GM23338 (cell line): ENCODE measurements at regions not wholly inside any gene's neighbourhood (a gene's known extent, or its start where the extent isn't known, plus 50 kb on each side); places are given as distances from the start of the nearest gene placed in this dataset.

ENCODE experiments used
- CREB1 ChIP-seq: fragments of 250-450 bp; sonication (Bioruptor Pico); IDR thresholded peaks from 2 replicates; pipeline ENCODE4 v1.5.0; 2020; ENCODE audit warnings: low read depth, mild to moderate bottlenecking, moderate library complexity
- EZH2 ChIP-seq: fragments of 200-600 bp; sonication (generic); IDR thresholded peaks from one replicate; pipeline ENCODE4 v1.8.0; 2017; ENCODE audit warnings: antibody characterized with exemption, mild to moderate bottlenecking, low read depth; ENCODE audit not compliant: unreplicated experiment
- EZH2phosphoT487 ChIP-seq: fragments of 200-600 bp; sonication (generic); IDR thresholded peaks from one replicate; pipeline ENCODE4 v1.8.1; 2018; ENCODE audit warnings: antibody characterized with exemption; ENCODE audit not compliant: unreplicated experiment
- JUNB ChIP-seq: IDR thresholded peaks from one replicate; pipeline ENCODE4 v1.6.1; 2016; ENCODE audit warnings: antibody characterized with exemption; ENCODE audit not compliant: unreplicated experiment
- NANOG ChIP-seq: IDR thresholded peaks from 2 replicates; pipeline ENCODE4 v1.6.1; 2016; ENCODE audit warnings: antibody characterized with exemption, borderline replicate concordance
- POLR2AphosphoS5 ChIP-seq: IDR thresholded peaks from 2 replicates; pipeline ENCODE4 v1.6.1; 2016; ENCODE audit warnings: antibody characterized with exemption, low read depth
- REST ChIP-seq: IDR thresholded peaks from one replicate; pipeline ENCODE4 v1.6.1; 2018; ENCODE audit warnings: antibody characterized with exemption; ENCODE audit not compliant: unreplicated experiment
- STAT1 ChIP-seq: IDR thresholded peaks from one replicate; pipeline ENCODE4 v1.6.1; 2016; ENCODE audit warnings: antibody characterized with exemption; ENCODE audit not compliant: unreplicated experiment
- ZNF114 ChIP-seq: fragments of 250-450 bp; sonication (Bioruptor Pico); IDR thresholded peaks from 2 replicates; pipeline ENCODE4 v1.5.0; 2020; ENCODE audit warnings: mild to moderate bottlenecking, moderate library complexity
- ZNF331 ChIP-seq: fragments of 250-450 bp; sonication (Bioruptor Pico); IDR thresholded peaks from 2 replicates; pipeline ENCODE4 v1.5.0; 2020; ENCODE audit warnings: low read depth, mild to moderate bottlenecking, moderate library complexity
- ZNF462 ChIP-seq: fragments of 250-450 bp; sonication (Bioruptor Pico); IDR thresholded peaks from 2 replicates; pipeline ENCODE4 v1.5.0; 2020; ENCODE audit warnings: mild to moderate bottlenecking, moderate library complexity
- TF ChIP-seq, protein P1 (sequence below), 2 experiments: fragments of 200-600 bp in 1 of 2; sonication (generic) in 1 of 2; conservative IDR thresholded peaks; 2 replicates each; pipeline versions ENCODE4 v1.5.1 to v1.6.1; 2016 to 2017; ENCODE audit warnings: antibody characterized with exemption in 2 of 2, low read depth in 2 of 2, mild to moderate bottlenecking in 2 of 2, moderate library complexity in 1 of 2
- TF ChIP-seq, protein P2 (sequence below): IDR thresholded peaks from 2 replicates; pipeline ENCODE4 v1.6.1; 2016; ENCODE audit warnings: antibody characterized with exemption

DNA sequence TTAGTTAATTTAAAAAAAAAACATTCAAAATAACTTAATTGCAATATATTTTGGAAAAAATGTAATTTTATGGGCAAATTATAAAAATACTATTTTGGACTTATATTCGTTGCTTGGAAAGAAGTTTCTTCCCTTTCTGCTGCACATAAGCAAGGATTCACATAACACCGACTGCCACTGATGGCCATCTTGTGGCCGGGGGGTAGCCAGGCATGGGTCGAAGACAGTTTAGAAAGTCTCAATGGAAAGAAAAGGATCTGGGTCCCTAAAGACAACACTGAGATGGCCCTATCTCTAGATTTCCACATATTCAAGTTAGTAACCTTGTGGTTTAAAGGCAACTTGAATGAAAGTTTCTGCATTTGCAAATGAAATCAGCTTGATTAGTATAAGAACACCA lies 318.6 kb downstream of the AKAIN1 start:
- TF ChIP-seq REST (no peak), POLR2AphosphoS5 (no peak), EZH2phosphoT487 (no peak), EZH2 (no peak), JUNB (no peak), ZNF114 (no peak), NANOG (no peak), CREB1 (CRISPR knock-in tag) (no peak), ZNF331 (CRISPR knock-in tag) (no peak), STAT1 (no peak), ZNF462 (CRISPR knock-in tag) (no peak)
- TF ChIP-seq, protein P1, sequence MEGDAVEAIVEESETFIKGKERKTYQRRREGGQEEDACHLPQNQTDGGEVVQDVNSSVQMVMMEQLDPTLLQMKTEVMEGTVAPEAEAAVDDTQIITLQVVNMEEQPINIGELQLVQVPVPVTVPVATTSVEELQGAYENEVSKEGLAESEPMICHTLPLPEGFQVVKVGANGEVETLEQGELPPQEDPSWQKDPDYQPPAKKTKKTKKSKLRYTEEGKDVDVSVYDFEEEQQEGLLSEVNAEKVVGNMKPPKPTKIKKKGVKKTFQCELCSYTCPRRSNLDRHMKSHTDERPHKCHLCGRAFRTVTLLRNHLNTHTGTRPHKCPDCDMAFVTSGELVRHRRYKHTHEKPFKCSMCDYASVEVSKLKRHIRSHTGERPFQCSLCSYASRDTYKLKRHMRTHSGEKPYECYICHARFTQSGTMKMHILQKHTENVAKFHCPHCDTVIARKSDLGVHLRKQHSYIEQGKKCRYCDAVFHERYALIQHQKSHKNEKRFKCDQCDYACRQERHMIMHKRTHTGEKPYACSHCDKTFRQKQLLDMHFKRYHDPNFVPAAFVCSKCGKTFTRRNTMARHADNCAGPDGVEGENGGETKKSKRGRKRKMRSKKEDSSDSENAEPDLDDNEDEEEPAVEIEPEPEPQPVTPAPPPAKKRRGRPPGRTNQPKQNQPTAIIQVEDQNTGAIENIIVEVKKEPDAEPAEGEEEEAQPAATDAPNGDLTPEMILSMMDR (conservative IDR thresholded peaks at IDR 0.05; ENCODE audit: low read depth in 2 of 2): peak in 1 of 2 experiments; percentile 56; a peak in 3 of 4 replicates
- TF ChIP-seq, protein P2, sequence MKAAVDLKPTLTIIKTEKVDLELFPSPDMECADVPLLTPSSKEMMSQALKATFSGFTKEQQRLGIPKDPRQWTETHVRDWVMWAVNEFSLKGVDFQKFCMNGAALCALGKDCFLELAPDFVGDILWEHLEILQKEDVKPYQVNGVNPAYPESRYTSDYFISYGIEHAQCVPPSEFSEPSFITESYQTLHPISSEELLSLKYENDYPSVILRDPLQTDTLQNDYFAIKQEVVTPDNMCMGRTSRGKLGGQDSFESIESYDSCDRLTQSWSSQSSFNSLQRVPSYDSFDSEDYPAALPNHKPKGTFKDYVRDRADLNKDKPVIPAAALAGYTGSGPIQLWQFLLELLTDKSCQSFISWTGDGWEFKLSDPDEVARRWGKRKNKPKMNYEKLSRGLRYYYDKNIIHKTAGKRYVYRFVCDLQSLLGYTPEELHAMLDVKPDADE: no peak
